ENCODE measurements at regions not wholly inside any gene's neighbourhood (a gene's known extent, or its start where the extent isn't known, plus 50 kb on each side); places are given as distances from the start of the nearest gene placed in this dataset.

GRCh38 chr16:17850581-17851250 lies 380.0 kb upstream of the XYLT1 start:
- TF ChIP-seq EZH2 (optimal IDR thresholded peaks at IDR 0.05; ENCODE audit: low read depth, low read length) (no peak), CTCF (IDR thresholded peaks at IDR 0.05; ENCODE audit: low read length) (no peak)

Measured in MM.1S (cell line).